ENCODE measurements at regions not wholly inside any gene's neighbourhood (a gene's known extent, or its start where the extent isn't known, plus 50 kb on each side); places are given as distances from the start of the nearest gene placed in this dataset.

DNA sequence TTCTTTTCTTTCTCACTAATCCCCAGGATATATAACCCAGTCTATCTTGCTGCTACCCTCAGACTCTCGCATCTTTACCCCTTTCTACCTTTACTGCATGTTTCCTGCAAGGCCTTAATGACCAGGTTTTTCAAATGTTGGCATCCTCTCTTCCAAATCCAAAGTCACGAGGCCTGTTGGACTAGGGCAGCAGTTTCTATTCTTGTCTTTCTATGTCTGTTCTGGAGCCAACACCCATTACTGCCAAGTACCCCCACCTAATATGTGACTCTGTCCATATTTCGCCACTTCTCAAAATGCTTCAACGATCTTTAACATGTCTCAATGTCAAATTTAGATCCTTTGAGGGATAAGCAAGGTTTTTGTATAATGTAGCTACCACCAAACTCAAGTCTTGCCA lies 443.4 kb downstream of the BMP2 start:
- TF ChIP-seq TAF1 (IDR thresholded peaks at IDR 0.05; ENCODE audit: low read depth) (no peak), EGR1 (IDR thresholded peaks at IDR 0.05) (no peak), CREB1 (IDR thresholded peaks at IDR 0.05; ENCODE audit: low read depth) (no peak), EP300 (IDR thresholded peaks at IDR 0.05; ENCODE audit: borderline replicate concordance) (no peak), FOXM1 (IDR thresholded peaks at IDR 0.05; ENCODE audit: borderline replicate concordance, low read depth) (no peak), TEAD4 (IDR thresholded peaks at IDR 0.05) (no peak), RAD21 (IDR thresholded peaks at IDR 0.05; ENCODE audit: low read depth) (no peak), YY1 (IDR thresholded peaks at IDR 0.05; ENCODE audit: low read depth) (no peak), CEBPB (IDR thresholded peaks at IDR 0.05) (no peak), ZBTB7A (IDR thresholded peaks at IDR 0.05; ENCODE audit: low read depth) (no peak)
- TF ChIP-seq, protein P1, sequence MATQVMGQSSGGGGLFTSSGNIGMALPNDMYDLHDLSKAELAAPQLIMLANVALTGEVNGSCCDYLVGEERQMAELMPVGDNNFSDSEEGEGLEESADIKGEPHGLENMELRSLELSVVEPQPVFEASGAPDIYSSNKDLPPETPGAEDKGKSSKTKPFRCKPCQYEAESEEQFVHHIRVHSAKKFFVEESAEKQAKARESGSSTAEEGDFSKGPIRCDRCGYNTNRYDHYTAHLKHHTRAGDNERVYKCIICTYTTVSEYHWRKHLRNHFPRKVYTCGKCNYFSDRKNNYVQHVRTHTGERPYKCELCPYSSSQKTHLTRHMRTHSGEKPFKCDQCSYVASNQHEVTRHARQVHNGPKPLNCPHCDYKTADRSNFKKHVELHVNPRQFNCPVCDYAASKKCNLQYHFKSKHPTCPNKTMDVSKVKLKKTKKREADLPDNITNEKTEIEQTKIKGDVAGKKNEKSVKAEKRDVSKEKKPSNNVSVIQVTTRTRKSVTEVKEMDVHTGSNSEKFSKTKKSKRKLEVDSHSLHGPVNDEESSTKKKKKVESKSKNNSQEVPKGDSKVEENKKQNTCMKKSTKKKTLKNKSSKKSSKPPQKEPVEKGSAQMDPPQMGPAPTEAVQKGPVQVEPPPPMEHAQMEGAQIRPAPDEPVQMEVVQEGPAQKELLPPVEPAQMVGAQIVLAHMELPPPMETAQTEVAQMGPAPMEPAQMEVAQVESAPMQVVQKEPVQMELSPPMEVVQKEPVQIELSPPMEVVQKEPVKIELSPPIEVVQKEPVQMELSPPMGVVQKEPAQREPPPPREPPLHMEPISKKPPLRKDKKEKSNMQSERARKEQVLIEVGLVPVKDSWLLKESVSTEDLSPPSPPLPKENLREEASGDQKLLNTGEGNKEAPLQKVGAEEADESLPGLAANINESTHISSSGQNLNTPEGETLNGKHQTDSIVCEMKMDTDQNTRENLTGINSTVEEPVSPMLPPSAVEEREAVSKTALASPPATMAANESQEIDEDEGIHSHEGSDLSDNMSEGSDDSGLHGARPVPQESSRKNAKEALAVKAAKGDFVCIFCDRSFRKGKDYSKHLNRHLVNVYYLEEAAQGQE (IDR thresholded peaks at IDR 0.05; ENCODE audit: low read depth) = no peak
- TF ChIP-seq, protein P2, sequence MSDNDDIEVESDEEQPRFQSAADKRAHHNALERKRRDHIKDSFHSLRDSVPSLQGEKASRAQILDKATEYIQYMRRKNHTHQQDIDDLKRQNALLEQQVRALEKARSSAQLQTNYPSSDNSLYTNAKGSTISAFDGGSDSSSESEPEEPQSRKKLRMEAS (IDR thresholded peaks at IDR 0.05) = no peak
- TF ChIP-seq, protein P3, sequence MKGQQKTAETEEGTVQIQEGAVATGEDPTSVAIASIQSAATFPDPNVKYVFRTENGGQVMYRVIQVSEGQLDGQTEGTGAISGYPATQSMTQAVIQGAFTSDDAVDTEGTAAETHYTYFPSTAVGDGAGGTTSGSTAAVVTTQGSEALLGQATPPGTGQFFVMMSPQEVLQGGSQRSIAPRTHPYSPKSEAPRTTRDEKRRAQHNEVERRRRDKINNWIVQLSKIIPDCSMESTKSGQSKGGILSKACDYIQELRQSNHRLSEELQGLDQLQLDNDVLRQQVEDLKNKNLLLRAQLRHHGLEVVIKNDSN (IDR thresholded peaks at IDR 0.05) = no peak
